ENCODE measurements at regions not wholly inside any gene's neighbourhood (a gene's known extent, or its start where the extent isn't known, plus 50 kb on each side); places are given as distances from the start of the nearest gene placed in this dataset.
"Not testable (repeated sequence)": the region's sequence is repeated elsewhere in the genome, so short reads cannot be mapped to it uniquely, and the experiment has no call there.

DNA sequence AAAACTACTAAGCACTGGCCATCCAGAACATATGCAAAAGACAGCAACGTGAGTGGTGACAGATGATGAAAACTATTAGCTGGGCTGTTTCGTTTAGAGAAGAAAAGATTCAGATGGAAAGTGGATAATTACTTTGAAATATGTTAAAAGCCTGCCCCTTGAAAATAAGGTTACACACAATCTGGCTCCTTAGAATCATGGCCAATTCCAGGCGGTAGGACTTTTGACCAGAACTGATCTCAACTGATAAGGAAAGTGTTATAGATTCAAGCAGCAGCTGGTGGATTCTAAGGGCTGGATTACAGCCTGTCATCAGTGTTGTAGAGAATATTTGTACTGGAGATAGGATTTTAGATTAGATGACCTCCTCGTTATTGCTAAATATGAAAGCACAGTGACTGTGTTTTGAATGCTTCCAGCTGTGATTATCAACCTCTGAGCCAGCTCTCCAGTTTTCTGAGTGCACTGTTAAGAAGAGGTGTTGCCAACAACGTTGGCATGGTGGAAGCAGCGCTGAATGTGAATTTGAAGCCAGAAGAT, 75.1 kb downstream of the KBTBD2 start:
- not testable (repeated sequence) for H3K4me2 ChIP-seq (ENCODE audit: low read length); H3K79me2 ChIP-seq (ENCODE audit: insufficient read depth, low read length); H3K4me1 ChIP-seq (ENCODE audit: insufficient read depth, low read length, severe bottlenecking); H3K27me3 ChIP-seq (ENCODE audit: insufficient read depth, low read length); H3K36me3 ChIP-seq (ENCODE audit: insufficient read depth, low read length); H3F3A ChIP-seq (ENCODE audit: insufficient read depth, low read length); H3K4me3 ChIP-seq (ENCODE audit: low read depth, low read length, poor library complexity, severe bottlenecking); H3K9ac ChIP-seq (ENCODE audit: low read length); H3K9me3 ChIP-seq (ENCODE audit: low read length); H3K9me2 ChIP-seq (ENCODE audit: low read depth, low read length); H3K27ac ChIP-seq (ENCODE audit: low read depth, low read length, poor library complexity, severe bottlenecking); H2AFZ ChIP-seq (ENCODE audit: low read length); H4K20me1 ChIP-seq (ENCODE audit: insufficient read depth, low read length)

DNA sequence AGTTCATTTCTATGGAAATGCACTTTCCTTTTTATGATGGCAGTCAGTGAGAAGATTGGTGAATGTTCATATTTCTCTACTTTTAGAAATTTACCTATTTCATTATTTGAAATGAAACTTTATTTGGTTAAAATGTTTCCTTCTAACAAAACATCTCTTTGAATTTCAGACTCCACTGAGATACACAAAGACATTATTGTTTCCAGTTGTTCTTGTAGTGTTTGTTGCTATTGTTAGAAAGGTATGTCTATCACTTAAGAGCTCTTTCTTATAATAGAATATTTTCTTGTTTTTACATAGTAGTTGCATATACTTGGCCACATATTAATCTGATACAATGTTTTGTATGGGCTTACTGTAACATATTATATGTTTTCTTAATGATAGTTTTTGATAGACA, 76.8 kb downstream of the KBTBD2 start:
- not testable (repeated sequence) for H4K20me1 ChIP-seq (ENCODE audit: insufficient read depth, low read length); H3K9me3 ChIP-seq (ENCODE audit: low read length); H3K27ac ChIP-seq (ENCODE audit: low read depth, low read length, poor library complexity, severe bottlenecking); H3K27me3 ChIP-seq (ENCODE audit: insufficient read depth, low read length); H3K36me3 ChIP-seq (ENCODE audit: insufficient read depth, low read length); H3K9ac ChIP-seq (ENCODE audit: low read length); H3K4me2 ChIP-seq (ENCODE audit: low read length); H3F3A ChIP-seq (ENCODE audit: insufficient read depth, low read length); H3K79me2 ChIP-seq (ENCODE audit: insufficient read depth, low read length); H2AFZ ChIP-seq (ENCODE audit: low read length); H3K4me1 ChIP-seq (ENCODE audit: insufficient read depth, low read length, severe bottlenecking); H3K4me3 ChIP-seq (ENCODE audit: low read depth, low read length, poor library complexity, severe bottlenecking); H3K9me2 ChIP-seq (ENCODE audit: low read depth, low read length)

DNA sequence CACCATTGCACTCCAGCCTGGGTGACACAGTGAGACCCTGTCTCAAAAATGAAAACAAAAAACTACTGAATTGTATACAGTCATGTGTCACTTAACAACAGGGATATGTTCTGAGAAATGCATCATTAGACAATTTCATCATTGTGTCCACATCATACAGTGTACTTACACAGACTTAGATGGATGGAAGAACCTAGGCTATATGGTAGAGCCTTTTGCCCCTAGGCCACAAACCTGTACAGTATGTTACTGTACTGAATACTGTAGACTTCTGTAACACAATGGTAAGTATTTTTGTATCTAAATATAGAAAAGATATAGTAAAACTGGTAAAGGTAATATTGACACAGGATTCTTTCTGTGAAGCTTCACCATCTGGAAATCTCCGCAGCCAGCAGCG, 81.7 kb downstream of the KBTBD2 start:
- Histone ChIP-seq H3F3A (ENCODE audit: insufficient read depth, low read length) (no peaks in the 10 kb centered on the region), H3K4me1 (ENCODE audit: insufficient read depth, low read length, severe bottlenecking) (no peaks in the 10 kb centered on the region), H4K20me1 (ENCODE audit: insufficient read depth, low read length) (no peaks in the 10 kb centered on the region), H3K27me3 (ENCODE audit: insufficient read depth, low read length) (no peaks in the 10 kb centered on the region), H3K27ac (ENCODE audit: low read depth, low read length, poor library complexity, severe bottlenecking) (no peak overlapping the region), H3K9me3 (ENCODE audit: low read length) (no peaks in the 10 kb centered on the region), H3K9me2 (ENCODE audit: low read depth, low read length) (no peaks in the 10 kb centered on the region), H3K36me3 (ENCODE audit: insufficient read depth, low read length) (no peaks in the 10 kb centered on the region), H3K9ac (ENCODE audit: low read length) (no peak overlapping the region), H2AFZ (ENCODE audit: low read length) (no peak overlapping the region), H3K4me2 (ENCODE audit: low read length) (no peak overlapping the region), H3K79me2 (ENCODE audit: insufficient read depth, low read length) (no peaks in the 10 kb centered on the region), H3K4me3 (ENCODE audit: low read depth, low read length, poor library complexity, severe bottlenecking) (no peak overlapping the region)
- TF ChIP-seq EZH2 (IDR thresholded peaks at IDR 0.05; ENCODE audit: borderline replicate concordance, low read length) = no peak
- TF ChIP-seq, protein P1, sequence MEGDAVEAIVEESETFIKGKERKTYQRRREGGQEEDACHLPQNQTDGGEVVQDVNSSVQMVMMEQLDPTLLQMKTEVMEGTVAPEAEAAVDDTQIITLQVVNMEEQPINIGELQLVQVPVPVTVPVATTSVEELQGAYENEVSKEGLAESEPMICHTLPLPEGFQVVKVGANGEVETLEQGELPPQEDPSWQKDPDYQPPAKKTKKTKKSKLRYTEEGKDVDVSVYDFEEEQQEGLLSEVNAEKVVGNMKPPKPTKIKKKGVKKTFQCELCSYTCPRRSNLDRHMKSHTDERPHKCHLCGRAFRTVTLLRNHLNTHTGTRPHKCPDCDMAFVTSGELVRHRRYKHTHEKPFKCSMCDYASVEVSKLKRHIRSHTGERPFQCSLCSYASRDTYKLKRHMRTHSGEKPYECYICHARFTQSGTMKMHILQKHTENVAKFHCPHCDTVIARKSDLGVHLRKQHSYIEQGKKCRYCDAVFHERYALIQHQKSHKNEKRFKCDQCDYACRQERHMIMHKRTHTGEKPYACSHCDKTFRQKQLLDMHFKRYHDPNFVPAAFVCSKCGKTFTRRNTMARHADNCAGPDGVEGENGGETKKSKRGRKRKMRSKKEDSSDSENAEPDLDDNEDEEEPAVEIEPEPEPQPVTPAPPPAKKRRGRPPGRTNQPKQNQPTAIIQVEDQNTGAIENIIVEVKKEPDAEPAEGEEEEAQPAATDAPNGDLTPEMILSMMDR (IDR thresholded peaks at IDR 0.05; ENCODE audit: low read length) = no peak

DNA sequence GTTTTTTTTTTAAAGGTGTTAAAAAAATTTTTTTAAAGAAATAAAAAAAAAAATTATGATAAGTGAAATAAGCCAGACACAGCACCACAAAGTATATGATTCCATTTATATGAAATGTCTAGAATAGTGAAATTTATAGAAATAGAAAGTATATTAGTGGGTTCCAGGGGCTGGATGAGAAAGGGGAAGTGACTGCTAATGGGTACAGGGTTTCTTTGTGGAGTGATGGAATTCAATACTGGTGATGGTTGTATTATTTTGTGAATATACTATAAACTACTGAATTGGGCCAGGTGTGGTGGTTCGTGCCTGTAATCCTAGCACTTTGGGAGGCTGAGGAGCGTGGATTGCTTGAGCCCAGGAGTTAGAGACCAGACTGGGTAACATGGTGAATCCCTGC, 82.2 kb downstream of the KBTBD2 start:
- H4K20me1 ChIP-seq (ENCODE audit: insufficient read depth, low read length) = no peaks in the 10 kb centered on the region
- H3K27me3 ChIP-seq (ENCODE audit: insufficient read depth, low read length) = no peaks in the 10 kb centered on the region
- H3K79me2 ChIP-seq (ENCODE audit: insufficient read depth, low read length) = no peaks in the 10 kb centered on the region
- no peak overlapping the region for H2AFZ ChIP-seq (ENCODE audit: low read length)
- TF ChIP-seq, protein P1 (IDR thresholded peaks at IDR 0.05; ENCODE audit: low read length) = no peak
- no peak for TF ChIP-seq EZH2 (IDR thresholded peaks at IDR 0.05; ENCODE audit: borderline replicate concordance, low read length)
- no peaks in the 10 kb centered on the region for H3K9me3 ChIP-seq (ENCODE audit: low read length)
- no peaks in the 10 kb centered on the region for H3K36me3 ChIP-seq (ENCODE audit: insufficient read depth, low read length)
- no peak overlapping the region for H3K27ac ChIP-seq (ENCODE audit: low read depth, low read length, poor library complexity, severe bottlenecking)
- H3K9me2 ChIP-seq (ENCODE audit: low read depth, low read length) = no peaks in the 10 kb centered on the region
- no peak overlapping the region for H3K4me3 ChIP-seq (ENCODE audit: low read depth, low read length, poor library complexity, severe bottlenecking)
- no peak overlapping the region for H3K9ac ChIP-seq (ENCODE audit: low read length)
- H3F3A ChIP-seq (ENCODE audit: insufficient read depth, low read length) = no peaks in the 10 kb centered on the region
- no peaks in the 10 kb centered on the region for H3K4me1 ChIP-seq (ENCODE audit: insufficient read depth, low read length, severe bottlenecking)
- H3K4me2 ChIP-seq (ENCODE audit: low read length) = no peak overlapping the region
